Activated naive CD8-positive, alpha-beta T cell treated with anti-CD3 and anti-CD28 coated beads, Interleukin-2, amount 10 ng/mL, durations not matched to agents 7 days and 5 days (primary cell): ENCODE measurements at regions not wholly inside any gene's neighbourhood (a gene's known extent, or its start where the extent isn't known, plus 50 kb on each side); places are given as distances from the start of the nearest gene placed in this dataset.
"Not testable (repeated sequence)": the region's sequence is repeated elsewhere in the genome, so short reads cannot be mapped to it uniquely, and the experiment has no call there.

ENCODE experiments used
- ATAC-seq: fragments of 150-1000 bp; cut with Tn5 transposase; one replicate; pipeline ENCODE4 v1.10.0; 2021; ENCODE audit warnings: low read depth, moderate library complexity
- POLR2A ChIA-PET: fragments of 350-600 bp; sonication (Branson Sonifier 250); formaldehyde crosslinking; loops from one replicate; lab custom pipeline; 2021; ENCODE audit warnings: antibody characterized with exemption; lab: Charles Lee
- DNase-seq: peaks from one replicate; pipeline ENCODE4 v3.0.0; 2021
- H3K27ac Mint-ChIP-seq: one replicate; pipeline ENCODE4 v1.8.0; 2022; ENCODE audit warnings: mild to moderate bottlenecking, mixed read lengths
- H3K27me3 Mint-ChIP-seq: one replicate; pipeline ENCODE4 v1.8.0; 2022; ENCODE audit warnings: mild to moderate bottlenecking, moderate library complexity, mixed read lengths
- H3K36me3 Mint-ChIP-seq: one replicate; pipeline ENCODE4 v1.8.0; 2021; ENCODE audit warnings: mild to moderate bottlenecking, mixed read lengths
- H3K4me1 Mint-ChIP-seq: one replicate; pipeline ENCODE4 v1.8.0; 2021; ENCODE audit warnings: mixed read lengths
- H3K4me3 Mint-ChIP-seq: one replicate; pipeline ENCODE4 v1.8.0; 2022; ENCODE audit warnings: mild to moderate bottlenecking, moderate library complexity, mixed read lengths
- H3K9me3 Mint-ChIP-seq: one replicate; pipeline ENCODE4 v1.8.0; 2021; ENCODE audit warnings: mixed read lengths

- Mint-ChIP-seq H3K9me3 (peaks cover 6% of the 10 kb centered on the region), H3K4me1 (peaks cover 30% of the 10 kb centered on the region), H3K4me3 (no peak overlapping the region), H3K36me3 (peaks cover 23% of the 10 kb centered on the region), H3K27ac (no peak overlapping the region), H3K27me3 (no peaks in the 10 kb centered on the region)
- ATAC-seq (no peak), DNase-seq (no peak)
- POLR2A ChIA-PET: no interaction called here
These were observed 127.0 kb upstream of the COL5A2 start for GRCh38 chr2:189306525-189306924.

GRCh38 chr2:189308056-189308790 lies 128.7 kb upstream of the COL5A2 start:
- Mint-ChIP-seq H3K36me3 (peaks cover 29% of the 10 kb centered on the region), H3K9me3 (peaks cover 6% of the 10 kb centered on the region), H3K27ac (no peak overlapping the region), H3K4me3 (no peak overlapping the region), H3K27me3 (no peaks in the 10 kb centered on the region), H3K4me1 (peaks cover 21% of the 10 kb centered on the region)
- POLR2A ChIA-PET: no interaction called here
- ATAC-seq (no peak), DNase-seq (no peak)

GRCh38 chr2:189309331-189309730 lies 129.8 kb upstream of the COL5A2 start:
- ATAC-seq (no peak), DNase-seq (no peak)
- POLR2A ChIA-PET: no interaction called here
- H3K27ac Mint-ChIP-seq: no peak overlapping the region
- H3K4me1 Mint-ChIP-seq: peaks cover 15% of the 10 kb centered on the region
- H3K4me3 Mint-ChIP-seq: no peak overlapping the region
- H3K27me3 Mint-ChIP-seq: no peaks in the 10 kb centered on the region
- peaks cover 27% of the 10 kb centered on the region for H3K36me3 Mint-ChIP-seq
- peaks cover 7% of the 10 kb centered on the region for H3K9me3 Mint-ChIP-seq

GRCh38 chr2:189312211-189312610 lies 129.1 kb upstream of the WDR75 start:
- Mint-ChIP-seq H3K27me3 (no peaks in the 10 kb centered on the region), H3K4me3 (no peak overlapping the region), H3K4me1 (peaks cover 12% of the 10 kb centered on the region), H3K36me3 (peaks cover 18% of the 10 kb centered on the region), H3K9me3 (peaks cover 5% of the 10 kb centered on the region), H3K27ac (no peak overlapping the region)
- DNase-seq (no peak), ATAC-seq (no peak)
- POLR2A ChIA-PET: no interaction called here

GRCh38 chr2:189312643-189313042 lies 128.6 kb upstream of the WDR75 start:
- Mint-ChIP-seq H3K4me3 (no peak overlapping the region), H3K27me3 (no peaks in the 10 kb centered on the region), H3K9me3 (peaks cover 4% of the 10 kb centered on the region), H3K27ac (peak overlapping the region; percentile 14), H3K4me1 (peaks cover 12% of the 10 kb centered on the region), H3K36me3 (peaks cover 16% of the 10 kb centered on the region)
- POLR2A ChIA-PET: no interaction called here
- DNase-seq (no peak), ATAC-seq (peak; percentile 33)

- no peak for DNase-seq
These were observed 122.5 kb upstream of the WDR75 start for GRCh38 chr2:189318761-189319160.

GRCh38 chr2:189319424-189319823 lies 121.8 kb upstream of the WDR75 start:
- H3K9me3 Mint-ChIP-seq: peaks cover 11% of the 10 kb centered on the region
- H3K27me3 Mint-ChIP-seq, H3K27ac Mint-ChIP-seq, H3K4me1 Mint-ChIP-seq, H3K36me3 Mint-ChIP-seq, POLR2A ChIA-PET, H3K4me3 Mint-ChIP-seq, ATAC-seq, DNase-seq: not testable (repeated sequence)

More at GRCh38 chr2:189318761-189319160, 122.5 kb upstream of the WDR75 start:
- Mint-ChIP-seq H3K36me3 (peaks cover 7% of the 10 kb centered on the region), H3K4me1 (peaks cover 4% of the 10 kb centered on the region), H3K27me3 (no peaks in the 10 kb centered on the region), H3K9me3 (peaks cover 10% of the 10 kb centered on the region), H3K27ac (no peak overlapping the region), H3K4me3 (no peak overlapping the region)
- ATAC-seq: no peak
- POLR2A ChIA-PET: no interaction called here

GRCh38 chr2:189327879-189328847 lies 113.1 kb upstream of the WDR75 start:
- no peak for DNase-seq
- Mint-ChIP-seq H3K27ac (no peak overlapping the region), H3K9me3 (peaks cover 16% of the 10 kb centered on the region), H3K4me3 (no peak overlapping the region), H3K27me3 (no peaks in the 10 kb centered on the region), H3K4me1 (no peaks in the 10 kb centered on the region), H3K36me3 (peaks cover 10% of the 10 kb centered on the region)
- POLR2A ChIA-PET: interaction anchor here (0.6 kb wide), 1 partner anchor 24 kb away, joined by 3 read pairs; no protein-coding TSS in a partner anchor
- no peak for ATAC-seq

- DNase-seq: no peak
These were observed 112.4 kb upstream of the WDR75 start for GRCh38 chr2:189328848-189329245.

GRCh38 chr2:189336276-189336975 lies 104.8 kb upstream of the WDR75 start:
- peaks cover 17% of the 10 kb centered on the region for H3K9me3 Mint-ChIP-seq
- POLR2A ChIA-PET: no interaction called here
- H3K4me3 Mint-ChIP-seq: no peak overlapping the region
- no peaks in the 10 kb centered on the region for H3K27me3 Mint-ChIP-seq
- H3K27ac Mint-ChIP-seq: no peak overlapping the region
- DNase-seq: no peak
- no peak for ATAC-seq
- peaks cover 2% of the 10 kb centered on the region for H3K4me1 Mint-ChIP-seq
- H3K36me3 Mint-ChIP-seq: peaks cover 20% of the 10 kb centered on the region

More at GRCh38 chr2:189328848-189329245, 112.4 kb upstream of the WDR75 start:
- Mint-ChIP-seq H3K27ac (no peak overlapping the region), H3K27me3 (no peaks in the 10 kb centered on the region), H3K4me1 (no peaks in the 10 kb centered on the region), H3K4me3 (no peak overlapping the region), H3K9me3 (peaks cover 18% of the 10 kb centered on the region), H3K36me3 (peaks cover 11% of the 10 kb centered on the region)
- POLR2A ChIA-PET: interaction anchor here (0.6 kb wide), 1 partner anchor 24 kb away, joined by 3 read pairs; no protein-coding TSS in a partner anchor
- no peak for ATAC-seq

GRCh38 chr2:189337656-189338055 lies 103.6 kb upstream of the WDR75 start:
- Mint-ChIP-seq H3K36me3 (peaks cover 18% of the 10 kb centered on the region), H3K4me1 (peaks cover 2% of the 10 kb centered on the region), H3K27me3 (no peaks in the 10 kb centered on the region), H3K27ac (no peak overlapping the region), H3K4me3 (no peak overlapping the region), H3K9me3 (peaks cover 14% of the 10 kb centered on the region)
- POLR2A ChIA-PET: no interaction called here
- DNase-seq (no peak), ATAC-seq (no peak)

GRCh38 chr2:189338115-189338514 lies 103.2 kb upstream of the WDR75 start:
- no peak overlapping the region for H3K4me3 Mint-ChIP-seq
- H3K9me3 Mint-ChIP-seq: peaks cover 15% of the 10 kb centered on the region
- H3K27me3 Mint-ChIP-seq: no peaks in the 10 kb centered on the region
- peaks cover 2% of the 10 kb centered on the region for H3K4me1 Mint-ChIP-seq
- DNase-seq (no peak), ATAC-seq (no peak)
- H3K27ac Mint-ChIP-seq: peak overlapping the region; percentile 36
- peaks cover 18% of the 10 kb centered on the region for H3K36me3 Mint-ChIP-seq
- POLR2A ChIA-PET: no interaction called here

- peaks cover 2% of the 10 kb centered on the region for H3K4me1 Mint-ChIP-seq
- peaks cover 18% of the 10 kb centered on the region for H3K9me3 Mint-ChIP-seq
- no peaks in the 10 kb centered on the region for H3K27me3 Mint-ChIP-seq
- ATAC-seq (no peak), DNase-seq (no peak)
- no peak overlapping the region for H3K27ac Mint-ChIP-seq
- POLR2A ChIA-PET: no interaction called here
- peaks cover 15% of the 10 kb centered on the region for H3K36me3 Mint-ChIP-seq
- H3K4me3 Mint-ChIP-seq: no peak overlapping the region
These were observed 100.2 kb upstream of the WDR75 start for GRCh38 chr2:189341077-189341476.
